ENCODE measurements at regions not wholly inside any gene's neighbourhood (a gene's known extent, or its start where the extent isn't known, plus 50 kb on each side); places are given as distances from the start of the nearest gene placed in this dataset.

GRCh38 chrX:10393899-10394298 is 226.5 kb downstream of the MID1 start:
- ATAC-seq: no peak

- no peak for ATAC-seq
These were observed 225.2 kb downstream of the MID1 start for GRCh38 chrX:10395179-10395578.
